Lung (tissue), 11 donors: ENCODE measurements at regions not wholly inside any gene's neighbourhood (a gene's known extent, or its start where the extent isn't known, plus 50 kb on each side); places are given as distances from the start of the nearest gene placed in this dataset.

Experiments
- ATAC-seq: fragments of 200-7000 bp; cut with Tn5 transposase; one replicate; pipeline ENCODE4 v1.9.1; 2020; ENCODE audit warnings: moderate number of reproducible peaks; ENCODE audit not compliant: insufficient read depth, low FRiP score
- DNase-seq, 3 donors: peaks; one replicate each; pipeline ENCODE4 v3.0.0-alpha.2; 2013 to 2017
- H3K27ac ChIP-seq, 2 donors: one replicate each; pipeline ENCODE4 v1.5.1; 2013; ENCODE audit warnings: mild to moderate bottlenecking in 2 of 2, moderate library complexity in 2 of 2, control low read depth in 1 of 2, inconsistent platforms in 1 of 2, low read depth in 1 of 2, low read length in 1 of 2
- H3K27me3 ChIP-seq, 3 donors: one replicate each; pipeline ENCODE4 v1.5.1; 2013; ENCODE audit warnings: low read length in 2 of 3; ENCODE audit not compliant: control insufficient read depth in 3 of 3, insufficient read depth in 3 of 3
- H3K36me3 ChIP-seq, 4 donors: one replicate each; pipeline ENCODE4 v1.5.1; 2013; ENCODE audit warnings: low read length in 4 of 4, mild to moderate bottlenecking in 1 of 4, moderate library complexity in 1 of 4; ENCODE audit not compliant: control insufficient read depth in 4 of 4, insufficient read depth in 4 of 4
- H3K4me1 ChIP-seq, 5 donors: one replicate each; pipeline ENCODE4 v1.5.1; 2013; ENCODE audit warnings: low read length in 5 of 5, mild to moderate bottlenecking in 2 of 5, moderate library complexity in 1 of 5; ENCODE audit not compliant: control insufficient read depth in 5 of 5, insufficient read depth in 5 of 5
- H3K4me3 ChIP-seq: one replicate; pipeline ENCODE4 v1.5.1; 2013; ENCODE audit warnings: mild to moderate bottlenecking, control low read depth, moderate library complexity
- H3K9ac ChIP-seq, 2 donors: one replicate each; pipeline ENCODE4 v1.5.1; 2013; ENCODE audit warnings: low read length in 2 of 2, control low read depth in 1 of 2; ENCODE audit not compliant: insufficient read depth in 1 of 2
- H3K9me3 ChIP-seq, 4 donors: one replicate each; pipeline ENCODE4 v1.5.1; 2013; ENCODE audit warnings: low read length in 3 of 4, mild to moderate bottlenecking in 1 of 4, moderate library complexity in 1 of 4; ENCODE audit not compliant: control insufficient read depth in 4 of 4, insufficient read depth in 3 of 4
- CTCF ChIP-seq: IDR thresholded peaks from 2 replicates; pipeline ENCODE4 v1.5.1; 2012; ENCODE audit warnings: mild to moderate bottlenecking; ENCODE audit errors: control extremely low read depth, extremely low read depth
- WGBS, 2 donors: extraction: QIAGEN DNeasy Blood & Tissue Kit; methylation state at CpG; one replicate each; pipeline ENCODE4 v1.1.7; 2013; 5-methylcytosine and 5-hydroxymethylcytosine counted together
- donor health status: control.
- donor health status: control.
- donor health status: Bipolar disorder and iron deficiency.
- donor health status: healthy.
- donor health status: DM: yes; HTN: yes; CAD: no.

GRCh38 chr2:18721038-18721922 lies 131.9 kb upstream of the NT5C1B start:
- WGBS, 2 donors: 78 to 84% methylated on average over 10 of the region's 10 CpGs
- no peaks in the 10 kb centered on the region for H3K36me3 ChIP-seq
- no peaks in the 10 kb centered on the region for H3K27me3 ChIP-seq
- no peak overlapping the region for H3K9ac ChIP-seq
- no peaks in the 10 kb centered on the region for H3K9me3 ChIP-seq
- H3K4me3 ChIP-seq: no peak overlapping the region
- ATAC-seq (no peak), DNase-seq (peak in 2 of 3 donors; percentile 31 to 51)
- peaks cover 0 to 17% (median 4%) of the 10 kb centered on the region in 5 donors for H3K4me1 ChIP-seq
- TF ChIP-seq CTCF: no peak
- no peak overlapping the region for H3K27ac ChIP-seq

- WGBS, 2 donors: 86 to 90% methylated on average over 4 of the region's 4 CpGs
- no peak for DNase-seq
Measured at GRCh38 chr2:18719978-18720775, 130.8 kb upstream of the NT5C1B start.

GRCh38 chr2:18708203-18708715 lies 118.9 kb upstream of the NT5C1B start:
- Histone ChIP-seq H3K4me3 (no peak overlapping the region), H3K9ac (no peak overlapping the region), H3K27ac (no peak overlapping the region), H3K36me3 (no peaks in the 10 kb centered on the region), H3K4me1 (peaks cover 0 to 3% (median 0%) of the 10 kb centered on the region in 5 donors), H3K27me3 (no peaks in the 10 kb centered on the region), H3K9me3 (peaks cover 0 to 1% (median 0%) of the 10 kb centered on the region in 4 donors)
- WGBS, 2 donors: 0 to 35% methylated on average over 1 of the region's 1 CpG
- DNase-seq (no peak), ATAC-seq (no peak)
- no peak for TF ChIP-seq CTCF

More at GRCh38 chr2:18719978-18720775, 130.8 kb upstream of the NT5C1B start:
- TF ChIP-seq CTCF: no peak
- Histone ChIP-seq H3K27me3 (no peaks in the 10 kb centered on the region), H3K4me1 (peaks cover 0 to 17% (median 4%) of the 10 kb centered on the region in 5 donors), H3K4me3 (no peak overlapping the region), H3K9me3 (no peaks in the 10 kb centered on the region), H3K9ac (no peak overlapping the region), H3K36me3 (no peaks in the 10 kb centered on the region), H3K27ac (no peak overlapping the region)
- no peak for ATAC-seq
